GM10266 (cell line): ENCODE measurements at regions not wholly inside any gene's neighbourhood (a gene's known extent, or its start where the extent isn't known, plus 50 kb on each side); places are given as distances from the start of the nearest gene placed in this dataset.

Experiments
- DNase-seq: peaks from one replicate; pipeline ENCODE4 v3.0.0; 2012; ENCODE audit errors: extremely low spot score
- TF ChIP-seq, protein P1 (sequence below): IDR thresholded peaks from 2 replicates; pipeline ENCODE4 v1.5.1; 2012; ENCODE audit warnings: mild to moderate bottlenecking, low read depth; ENCODE audit not compliant: control insufficient read depth, insufficient read depth; ENCODE audit errors: missing control alignments

DNA sequence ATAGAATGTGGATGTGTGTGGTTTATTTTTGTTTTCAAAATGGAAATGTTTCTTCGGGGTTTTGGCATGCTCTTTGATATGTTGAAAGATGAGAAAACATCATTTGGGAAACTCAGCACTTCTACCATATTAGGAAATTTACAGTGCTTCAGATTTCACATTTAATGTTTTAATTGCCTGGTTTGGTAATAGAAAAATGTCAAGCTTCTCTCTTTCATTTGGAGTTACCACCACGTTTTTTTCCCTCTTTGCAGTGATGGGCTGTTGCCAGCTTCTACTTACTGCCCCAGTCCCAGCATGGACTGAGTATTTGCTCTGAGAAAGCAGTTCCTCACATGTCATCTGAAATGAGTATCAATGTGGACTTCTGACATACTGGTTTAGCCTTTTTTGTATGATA is 267.7 kb downstream of the PRL start:
- TF ChIP-seq, protein P1, sequence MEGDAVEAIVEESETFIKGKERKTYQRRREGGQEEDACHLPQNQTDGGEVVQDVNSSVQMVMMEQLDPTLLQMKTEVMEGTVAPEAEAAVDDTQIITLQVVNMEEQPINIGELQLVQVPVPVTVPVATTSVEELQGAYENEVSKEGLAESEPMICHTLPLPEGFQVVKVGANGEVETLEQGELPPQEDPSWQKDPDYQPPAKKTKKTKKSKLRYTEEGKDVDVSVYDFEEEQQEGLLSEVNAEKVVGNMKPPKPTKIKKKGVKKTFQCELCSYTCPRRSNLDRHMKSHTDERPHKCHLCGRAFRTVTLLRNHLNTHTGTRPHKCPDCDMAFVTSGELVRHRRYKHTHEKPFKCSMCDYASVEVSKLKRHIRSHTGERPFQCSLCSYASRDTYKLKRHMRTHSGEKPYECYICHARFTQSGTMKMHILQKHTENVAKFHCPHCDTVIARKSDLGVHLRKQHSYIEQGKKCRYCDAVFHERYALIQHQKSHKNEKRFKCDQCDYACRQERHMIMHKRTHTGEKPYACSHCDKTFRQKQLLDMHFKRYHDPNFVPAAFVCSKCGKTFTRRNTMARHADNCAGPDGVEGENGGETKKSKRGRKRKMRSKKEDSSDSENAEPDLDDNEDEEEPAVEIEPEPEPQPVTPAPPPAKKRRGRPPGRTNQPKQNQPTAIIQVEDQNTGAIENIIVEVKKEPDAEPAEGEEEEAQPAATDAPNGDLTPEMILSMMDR: no peak
- no peak for DNase-seq

DNA sequence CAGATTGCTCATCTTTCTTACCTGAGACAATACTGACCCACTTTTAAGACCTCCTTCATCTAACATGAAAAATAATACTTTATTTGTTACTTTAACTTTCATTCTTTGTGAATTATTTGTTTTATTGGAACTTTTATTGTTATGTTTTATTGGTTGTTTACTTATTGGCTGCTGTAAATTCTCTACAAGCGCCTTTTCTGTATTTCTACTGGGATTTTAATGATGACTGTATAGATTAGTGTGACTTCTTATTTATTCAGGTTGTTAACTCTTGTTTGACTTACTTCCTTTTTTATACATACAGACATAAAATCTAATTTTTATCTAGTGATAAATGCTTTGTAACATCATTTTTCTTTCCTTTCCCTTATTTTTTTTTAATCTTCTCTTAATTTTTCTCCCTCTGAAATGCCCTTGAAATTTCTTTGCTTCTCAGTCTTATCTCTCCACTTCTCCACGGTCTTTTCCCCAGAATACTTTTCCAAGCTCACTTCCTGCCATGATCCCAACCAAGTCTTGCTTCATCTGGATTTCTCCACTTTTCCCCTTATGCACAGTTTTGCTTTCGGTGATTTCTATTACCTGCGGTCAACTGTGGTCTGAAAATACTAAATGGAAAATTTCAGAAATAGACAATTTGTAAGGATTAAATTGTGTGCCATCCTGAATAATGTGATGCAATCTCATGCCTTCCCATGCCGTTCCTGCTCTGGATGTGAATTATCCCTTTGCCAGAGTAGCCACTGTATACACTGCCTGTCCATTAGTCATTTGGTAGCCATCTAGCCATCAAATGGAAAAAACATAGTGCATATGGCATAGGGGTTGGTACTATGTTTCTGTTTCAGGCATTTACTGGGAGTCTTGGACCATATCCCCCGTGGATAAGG is 265.9 kb downstream of the PRL start:
- TF ChIP-seq, protein P1: no peak
- no peak for DNase-seq

DNA sequence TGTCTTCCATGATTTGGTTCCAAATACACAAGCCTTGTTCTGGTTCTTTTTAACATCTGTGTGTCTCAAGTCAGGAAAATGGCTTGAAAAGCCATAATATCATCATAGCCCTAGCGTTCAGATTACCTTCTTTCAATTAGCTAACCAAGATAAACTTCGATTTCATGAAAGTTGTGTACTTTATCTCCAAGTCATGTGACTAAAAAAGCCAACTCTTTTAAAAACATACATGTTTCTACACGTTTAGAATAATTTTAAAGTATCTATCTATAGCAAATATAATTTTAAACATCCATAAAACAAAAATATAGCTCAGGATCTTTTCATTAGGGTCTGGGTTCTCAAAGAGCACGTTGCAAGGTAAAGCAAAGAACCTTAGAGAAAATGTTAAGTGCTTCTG is 261.1 kb downstream of the PRL start:
- DNase-seq: no peak

DNA sequence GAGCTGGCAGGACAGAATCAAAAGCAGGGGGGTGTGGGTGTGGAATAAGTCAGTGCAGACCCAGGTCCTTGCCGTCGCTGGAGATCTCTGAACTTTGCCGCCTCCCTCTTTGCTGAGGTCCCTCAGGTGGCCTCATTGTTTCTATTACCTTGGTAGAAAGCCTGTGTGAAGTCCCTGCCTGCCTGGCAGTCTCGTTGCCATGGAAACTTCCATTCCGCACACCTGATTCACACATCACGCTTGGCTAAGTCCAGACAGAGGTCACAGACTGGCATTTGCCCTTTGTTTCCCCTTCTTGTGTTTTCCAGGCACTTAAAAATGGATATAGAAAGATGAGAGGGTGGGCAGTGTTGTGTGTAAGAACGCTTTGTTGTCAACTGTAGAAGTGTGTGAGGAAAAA is 260.6 kb downstream of the PRL start:
- DNase-seq: peak; percentile 8
- TF ChIP-seq, protein P1: no peak

More for the DNA sequence above, 261.1 kb downstream of the PRL start:
- TF ChIP-seq, protein P1: no peak

DNA sequence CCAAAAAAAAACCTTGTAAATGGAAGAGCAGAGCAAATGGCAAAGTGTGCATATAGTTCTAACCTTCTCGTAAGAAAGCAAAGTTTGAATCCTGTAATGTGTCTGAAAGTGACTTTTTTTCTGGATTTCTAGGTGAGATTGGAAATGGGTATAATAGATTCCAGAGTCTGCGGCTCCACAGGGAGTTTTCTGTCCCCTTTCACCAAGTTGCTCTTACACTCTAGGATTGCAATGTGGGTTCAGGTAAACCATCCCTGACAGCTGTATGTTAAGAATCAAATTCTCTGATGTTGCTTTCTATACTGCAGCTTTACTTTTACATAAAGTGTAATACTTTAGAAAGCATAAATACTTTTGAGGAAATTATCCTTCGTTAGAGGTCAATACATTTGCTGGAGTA is 260.1 kb downstream of the PRL start:
- DNase-seq: no peak
- TF ChIP-seq, protein P1: no peak

DNA sequence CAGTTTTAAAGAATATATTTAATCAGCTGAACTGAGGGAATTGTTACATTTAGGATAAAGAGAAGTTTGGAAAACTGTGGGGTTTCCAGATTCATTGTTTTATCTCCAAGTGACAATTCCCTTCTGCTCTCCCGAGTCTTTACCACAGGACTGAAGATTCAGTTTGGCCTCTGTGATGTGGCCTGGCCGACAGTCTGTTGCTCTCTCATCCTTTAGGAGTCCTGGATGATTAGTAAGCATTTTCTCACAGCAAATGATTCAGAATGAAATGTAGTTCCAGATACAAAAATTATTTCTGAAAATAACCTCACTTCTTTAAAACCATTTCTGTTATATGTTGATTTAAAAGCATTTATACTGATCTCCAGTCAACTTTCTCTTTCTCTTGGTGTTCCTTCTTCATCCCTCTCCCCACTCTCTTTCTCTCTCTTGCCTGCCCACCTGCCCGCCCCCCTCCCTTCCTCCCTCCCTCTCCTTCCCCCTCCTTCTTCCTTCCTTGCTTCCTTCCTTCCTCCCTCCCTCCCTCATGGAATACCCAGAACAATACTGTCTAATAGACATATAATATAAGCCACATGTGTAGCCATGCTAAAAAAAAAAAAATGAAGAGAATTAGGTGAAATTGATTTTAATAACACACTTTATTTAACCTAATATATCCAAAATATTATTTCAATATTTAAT is 254.9 kb downstream of the PRL start:
- TF ChIP-seq, protein P1: no peak
- DNase-seq: no peak

DNA sequence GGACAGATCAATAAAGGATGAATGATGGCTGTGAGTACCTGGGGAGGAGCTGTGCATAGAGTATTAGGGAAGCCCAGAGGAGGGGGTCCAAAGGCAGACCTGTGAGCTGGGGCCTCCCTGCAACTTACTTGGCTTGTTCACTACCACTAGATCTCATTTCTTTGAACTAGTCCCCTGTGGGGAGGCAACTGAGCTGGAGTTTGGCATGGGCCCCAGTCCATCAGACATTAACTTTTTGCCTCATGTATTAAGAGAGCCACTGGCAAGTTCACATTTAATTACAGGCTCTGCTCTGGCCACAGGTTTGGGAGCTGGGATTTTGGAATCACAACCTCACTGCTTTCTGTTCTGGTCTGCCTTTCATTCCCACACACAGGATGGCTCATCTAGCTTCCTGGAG is 254.1 kb downstream of the PRL start:
- TF ChIP-seq, protein P1: no peak
- DNase-seq: no peak
